ENCODE measurements at regions not wholly inside any gene's neighbourhood (a gene's known extent, or its start where the extent isn't known, plus 50 kb on each side); places are given as distances from the start of the nearest gene placed in this dataset.

- TF ChIP-seq CTCF (IDR thresholded peaks at IDR 0.05) (no peak), POLR2A (IDR thresholded peaks at IDR 0.05; ENCODE audit: low read depth) (no peak), POLR2AphosphoS5 (IDR thresholded peaks at IDR 0.05) (no peak)
These were observed 143.1 kb downstream of the CEP57L1 start for GRCh38 chr6:109238396-109238795.
